ENCODE measurements at regions not wholly inside any gene's neighbourhood (a gene's known extent, or its start where the extent isn't known, plus 50 kb on each side); places are given as distances from the start of the nearest gene placed in this dataset.
"Not testable (repeated sequence)": the region's sequence is repeated elsewhere in the genome, so short reads cannot be mapped to it uniquely, and the experiment has no call there.

- no peak for DNase-seq (ENCODE audit: low read depth)
These were observed 184.9 kb downstream of the HS3ST3A1 start for GRCh38 chr17:13416748-13417363.

GRCh38 chr17:13415871-13416416, 185.8 kb downstream of the HS3ST3A1 start:
- no peak for DNase-seq (ENCODE audit: low read depth)

More at GRCh38 chr17:13416748-13417363, 184.9 kb downstream of the HS3ST3A1 start:
- no peak overlapping the region for H3K4me3 ChIP-seq (ENCODE audit: low read depth, low read length)
- TF ChIP-seq CTCF (IDR thresholded peaks at IDR 0.05; ENCODE audit: low read depth, low read length, missing control alignments): no peak

GRCh38 chr17:13415200-13415599, 186.5 kb downstream of the HS3ST3A1 start:
- H3K4me3 ChIP-seq (ENCODE audit: low read depth, low read length); DNase-seq (ENCODE audit: low read depth): not testable (repeated sequence)

More at GRCh38 chr17:13415871-13416416, 185.8 kb downstream of the HS3ST3A1 start:
- no peak overlapping the region for H3K4me3 ChIP-seq (ENCODE audit: low read depth, low read length)
- no peak for TF ChIP-seq CTCF (IDR thresholded peaks at IDR 0.05; ENCODE audit: low read depth, low read length, missing control alignments)

GRCh38 chr17:13413001-13413400, 188.7 kb downstream of the HS3ST3A1 start:
- TF ChIP-seq CTCF (IDR thresholded peaks at IDR 0.05; ENCODE audit: low read depth, low read length, missing control alignments): no peak
- no peak for DNase-seq (ENCODE audit: low read depth)
- no peak overlapping the region for H3K4me3 ChIP-seq (ENCODE audit: low read depth, low read length)

- TF ChIP-seq CTCF (IDR thresholded peaks at IDR 0.05; ENCODE audit: low read depth, low read length, missing control alignments): no peak
These were observed 190.9 kb downstream of the HS3ST3A1 start for GRCh38 chr17:13410874-13411273.

GRCh38 chr17:13410214-13410613, 191.5 kb downstream of the HS3ST3A1 start:
- no peak for TF ChIP-seq CTCF (IDR thresholded peaks at IDR 0.05; ENCODE audit: low read depth, low read length, missing control alignments)
- no peak for DNase-seq (ENCODE audit: low read depth)
- H3K4me3 ChIP-seq (ENCODE audit: low read depth, low read length): no peak overlapping the region

More at GRCh38 chr17:13410874-13411273, 190.9 kb downstream of the HS3ST3A1 start:
- no peak for DNase-seq (ENCODE audit: low read depth)
- no peak overlapping the region for H3K4me3 ChIP-seq (ENCODE audit: low read depth, low read length)

- no peak for TF ChIP-seq CTCF (IDR thresholded peaks at IDR 0.05; ENCODE audit: low read depth, low read length, missing control alignments)
- DNase-seq (ENCODE audit: low read depth): no peak
- H3K4me3 ChIP-seq (ENCODE audit: low read depth, low read length): no peak overlapping the region
These were observed 192.3 kb downstream of the HS3ST3A1 start for GRCh38 chr17:13409455-13409854.

Measured in GM12864 (cell line).